ENCODE measurements at regions not wholly inside any gene's neighbourhood (a gene's known extent, or its start where the extent isn't known, plus 50 kb on each side); places are given as distances from the start of the nearest gene placed in this dataset.

DNA sequence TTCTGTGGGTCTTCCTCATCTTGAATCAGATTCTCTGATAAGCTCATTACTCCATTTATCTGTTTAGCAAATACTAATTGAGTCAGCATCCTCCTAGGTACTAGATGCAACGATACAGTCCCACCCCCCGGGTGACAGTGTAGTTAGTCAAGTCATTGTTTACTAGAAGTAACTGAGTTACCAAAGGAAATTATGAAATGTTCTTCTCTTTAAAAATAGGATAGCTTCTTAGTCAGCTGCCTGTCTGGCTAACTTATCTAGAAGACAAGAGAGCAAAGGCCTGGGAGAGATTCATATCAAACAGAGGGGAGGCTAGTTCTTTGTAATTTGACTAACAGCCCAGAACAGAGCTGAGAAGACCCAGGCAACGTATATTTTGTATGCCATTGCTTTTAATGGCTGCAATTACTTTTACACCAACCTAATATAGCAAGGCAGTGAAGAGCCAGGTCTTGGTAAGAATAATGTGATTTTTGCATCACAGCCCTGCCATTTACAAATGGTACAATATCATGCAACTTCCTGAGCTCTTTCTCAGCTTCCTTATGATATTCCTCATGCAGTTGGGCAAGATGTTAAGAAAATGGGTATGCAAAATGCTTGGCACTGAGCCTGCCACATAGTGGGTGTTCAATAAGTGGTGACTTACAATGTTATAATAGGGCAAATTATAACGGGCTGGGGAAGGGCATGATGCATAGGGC, 149.9 kb downstream of the CHIC2 start:
- POLR2A ChIA-PET = no interaction called here
- intact Hi-C loops (cut with micrococcal nuclease) = no loop called here
- Histone ChIP-seq H3K9ac (ENCODE audit: low read length) (no peak overlapping the region), H3K4me2 (ENCODE audit: low read length) (no peak overlapping the region), H3K79me2 (ENCODE audit: insufficient read depth, low read length) (no peaks in the 10 kb centered on the region), H3K4me3 (replicated peaks in 1 of 2; ENCODE audit: low read depth in 1 of 2, low read length in 2 of 2) (no peak overlapping the region), H4K20me1 (ENCODE audit: insufficient read depth) (no peaks in the 10 kb centered on the region), H3K9me2 (ENCODE audit: insufficient read depth) (no peaks in the 10 kb centered on the region), H3K27ac (ENCODE audit: low read depth, low read length) (no peak overlapping the region), H3K4me1 (ENCODE audit: control insufficient read depth in 1 of 2, insufficient read depth in 2 of 2, low read length in 2 of 2) (peaks cover 0 to 6% of the 10 kb centered on the region in 2 experiments; a peak in 2 of 4 replicates), H3K9me3 (ENCODE audit: control insufficient read depth in 1 of 2, insufficient read depth in 1 of 2, low read depth in 1 of 2, low read length in 2 of 2) (no peaks in the 10 kb centered on the region), H3K36me3 (ENCODE audit: control insufficient read depth in 1 of 2, insufficient read depth in 2 of 2, low read length in 2 of 2) (no peaks in the 10 kb centered on the region), H2AFZ (ENCODE audit: low read depth, low read length, poor library complexity, severe bottlenecking) (no peak overlapping the region), H3K27me3 (ENCODE audit: insufficient read depth, low read length) (no peaks in the 10 kb centered on the region)
- CTCF ChIA-PET = interaction anchor here (1.2 to 3.4 kb wide), 4 partner anchors 16 to 320 kb away, joined by 3 to 10 read pairs (median 6); no protein-coding TSS in a partner anchor
- RAD21 ChIA-PET (ENCODE audit: low non-redundant PET in 1 of 2, low total read pairs in 2 of 2, uncharacterized antibody in 2 of 2, unreplicated experiment in 2 of 2) = no interaction called here
- TF ChIP-seq SRF (IDR thresholded peaks at IDR 0.05; ENCODE audit: low read depth) (no peak), EGR1 (IDR thresholded peaks at IDR 0.05; ENCODE audit: low read depth) (no peak), RAD21 (IDR thresholded peaks at IDR 0.05; ENCODE audit: low read depth) (no peak), FOSL1 (IDR thresholded peaks at IDR 0.05; ENCODE audit: low read depth) (no peak), JUND (IDR thresholded peaks at IDR 0.05) (no peak), MAX (IDR thresholded peaks at IDR 0.05) (no peak), CBX3 (IDR thresholded peaks at IDR 0.05; ENCODE audit: low read depth) (no peak), CEBPB (IDR thresholded peaks at IDR 0.05; ENCODE audit: low read depth) (no peak), ZNF274 (IDR thresholded peaks at IDR 0.05; ENCODE audit: low read depth, low read length) (no peak), YY1 (IDR thresholded peaks at IDR 0.05; ENCODE audit: extremely low read depth, insufficient replicate concordance, low read depth, low read length) (no peak), SIN3A (IDR thresholded peaks at IDR 0.05; ENCODE audit: low read depth) (no peak), ZFX (IDR thresholded peaks at IDR 0.05) (no peak), REST (IDR thresholded peaks at IDR 0.05; ENCODE audit: low read depth) (no peak), EZH2 (IDR thresholded peaks at IDR 0.05) (no peak), EZH2phosphoT487 (IDR thresholded peaks at IDR 0.05; ENCODE audit: borderline replicate concordance) (no peak), POLR2AphosphoS5 (IDR thresholded peaks at IDR 0.05; ENCODE audit: low read depth, low read length) (no peak), POLR2A (IDR thresholded peaks at IDR 0.05; ENCODE audit: borderline replicate concordance, extremely low read depth, insufficient read depth, insufficient read length) (no peak), SP1 (IDR thresholded peaks at IDR 0.05; ENCODE audit: low read depth) (no peak), TCF7L2 (IDR thresholded peaks at IDR 0.05; ENCODE audit: borderline replicate concordance, extremely low read depth, insufficient read depth, insufficient read length) (no peak)
- DNase-seq (ENCODE audit: low read depth, low spot score) = no peak
- BruUV-seq (replicated peaks) = no TSS peak
- ATAC-seq = no peak

Measured in HCT116 (cell line).